Astrocyte (in vitro differentiated cells and primary cell): ENCODE measurements at regions not wholly inside any gene's neighbourhood (a gene's known extent, or its start where the extent isn't known, plus 50 kb on each side); places are given as distances from the start of the nearest gene placed in this dataset.

Experiments used
- DNase-seq: peaks from one replicate; pipeline ENCODE4 v3.0.0-alpha.2; 2010; ENCODE audit warnings: low read depth
- FAIRE-seq: peaks from 2 replicates; lab custom pipeline; 2011; peaks lifted over from hg19 to GRCh38; lab: Jason Lieb, UNC
- H2AFZ ChIP-seq: 2 replicates; pipeline ENCODE4 v1.6.0; 2012; ENCODE audit warnings: low read depth, low read length, inconsistent platforms
- H3K27ac ChIP-seq: 2 replicates; pipeline ENCODE4 v1.5.1; 2011; ENCODE audit warnings: low read depth, low read length, inconsistent platforms
- H3K27me3 ChIP-seq: 2 replicates; pipeline ENCODE4 v1.6.0; 2011; ENCODE audit warnings: low read length, inconsistent platforms; ENCODE audit not compliant: insufficient read depth
- H3K36me3 ChIP-seq: 2 replicates; pipeline ENCODE4 v1.5.1; 2011; ENCODE audit warnings: low read length, inconsistent platforms; ENCODE audit not compliant: insufficient read depth
- H3K4me1 ChIP-seq: 2 replicates; pipeline ENCODE4 v1.5.1; 2011; ENCODE audit warnings: low read length, inconsistent platforms; ENCODE audit not compliant: insufficient read depth
- H3K4me2 ChIP-seq: 2 replicates; pipeline ENCODE4 v1.6.0; 2012; ENCODE audit warnings: low read length, inconsistent platforms
- H3K4me3 ChIP-seq: 2 replicates; pipeline ENCODE4 v1.5.1; 2011; ENCODE audit warnings: low read depth, mild to moderate bottlenecking, low read length, inconsistent platforms; ENCODE audit not compliant: insufficient read depth
- H3K79me2 ChIP-seq: 2 replicates; pipeline ENCODE4 v1.6.0; 2012; ENCODE audit warnings: mild to moderate bottlenecking, low read length, inconsistent platforms; ENCODE audit not compliant: insufficient read depth
- H3K9ac ChIP-seq: 2 replicates; pipeline ENCODE4 v1.6.0; 2012; ENCODE audit warnings: mild to moderate bottlenecking, low read length, inconsistent platforms
- H3K9me3 ChIP-seq: 2 replicates; pipeline ENCODE4 v1.5.1; 2012; ENCODE audit warnings: low read depth, mild to moderate bottlenecking, low read length, inconsistent platforms; ENCODE audit not compliant: insufficient read depth
- H4K20me1 ChIP-seq: 2 replicates; pipeline ENCODE4 v1.6.0; 2012; ENCODE audit warnings: low read length, inconsistent platforms; ENCODE audit not compliant: insufficient read depth
- H3K27ac Mint-ChIP-seq: one replicate; pipeline ENCODE4 v1.8.0; 2021; ENCODE audit warnings: mild to moderate bottlenecking, mixed read lengths; ENCODE audit not compliant: unreplicated experiment
- H3K27me3 Mint-ChIP-seq: one replicate; pipeline ENCODE4 v1.8.0; 2021; ENCODE audit warnings: low read depth, mixed read lengths; ENCODE audit not compliant: unreplicated experiment
- H3K36me3 Mint-ChIP-seq: one replicate; pipeline ENCODE4 v1.8.0; 2021; ENCODE audit warnings: low read depth, mixed read lengths; ENCODE audit not compliant: unreplicated experiment
- H3K4me1 Mint-ChIP-seq: one replicate; pipeline ENCODE4 v1.8.0; 2021; ENCODE audit warnings: low read depth, mixed read lengths; ENCODE audit not compliant: unreplicated experiment
- H3K4me3 Mint-ChIP-seq: one replicate; pipeline ENCODE4 v1.8.0; 2021; ENCODE audit warnings: mild to moderate bottlenecking, moderate library complexity, mixed read lengths; ENCODE audit not compliant: unreplicated experiment
- H3K9me3 Mint-ChIP-seq: one replicate; pipeline ENCODE4 v1.8.0; 2021; ENCODE audit warnings: mild to moderate bottlenecking, mixed read lengths; ENCODE audit not compliant: unreplicated experiment
- EZH2 ChIP-seq: IDR thresholded peaks from 2 replicates; pipeline ENCODE4 v1.6.1; 2012; ENCODE audit warnings: mild to moderate bottlenecking, low read length, inconsistent platforms; ENCODE audit not compliant: insufficient read depth
- TF ChIP-seq, protein P1 (sequence below): IDR thresholded peaks from 2 replicates; pipeline ENCODE4 v1.5.1; 2011; ENCODE audit warnings: low read depth, mild to moderate bottlenecking, inconsistent platforms, low read length, moderate library complexity; ENCODE audit not compliant: insufficient read depth

DNA sequence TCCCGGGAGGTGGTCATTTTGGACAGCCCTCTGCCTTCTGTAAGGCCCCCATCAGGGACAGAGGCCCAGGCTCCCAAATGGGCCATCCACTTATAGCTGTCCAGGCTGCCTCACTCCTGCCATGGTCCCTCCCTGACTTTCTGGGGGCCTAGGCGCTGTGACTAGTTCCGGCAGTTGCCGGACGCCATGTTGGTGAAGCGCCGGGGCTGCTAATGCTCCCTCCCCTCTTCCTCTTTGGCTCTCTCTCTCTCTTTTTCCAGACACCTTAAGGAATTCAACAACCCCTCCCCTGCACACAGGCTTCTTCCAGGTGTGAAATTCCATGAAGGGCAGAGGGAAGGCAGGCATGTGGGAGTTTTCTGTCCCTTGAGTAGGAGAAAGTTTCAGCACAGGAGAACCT is 445.6 kb downstream of the SOX6 start:
- no peak overlapping the region for H3K9ac ChIP-seq
- H3K4me1 ChIP-seq = no peaks in the 10 kb centered on the region
- H3K27me3 ChIP-seq = no peaks in the 10 kb centered on the region
- H3K79me2 ChIP-seq = no peaks in the 10 kb centered on the region
- no peak overlapping the region for H3K4me3 ChIP-seq
- FAIRE-seq = no peak
- Mint-ChIP-seq H3K27ac (no peak overlapping the region), H3K4me3 (no peak overlapping the region), H3K27me3 (peaks cover 10% of the 10 kb centered on the region), H3K36me3 (no peaks in the 10 kb centered on the region), H3K9me3 (peaks cover 2% of the 10 kb centered on the region), H3K4me1 (peaks cover 5% of the 10 kb centered on the region)
- no peak overlapping the region for H3K4me2 ChIP-seq
- no peaks in the 10 kb centered on the region for H3K9me3 ChIP-seq
- H2AFZ ChIP-seq = no peak overlapping the region
- no peaks in the 10 kb centered on the region for H3K36me3 ChIP-seq
- H3K27ac ChIP-seq = no peak overlapping the region
- no peak for DNase-seq
- no peaks in the 10 kb centered on the region for H4K20me1 ChIP-seq
- TF ChIP-seq, protein P1, sequence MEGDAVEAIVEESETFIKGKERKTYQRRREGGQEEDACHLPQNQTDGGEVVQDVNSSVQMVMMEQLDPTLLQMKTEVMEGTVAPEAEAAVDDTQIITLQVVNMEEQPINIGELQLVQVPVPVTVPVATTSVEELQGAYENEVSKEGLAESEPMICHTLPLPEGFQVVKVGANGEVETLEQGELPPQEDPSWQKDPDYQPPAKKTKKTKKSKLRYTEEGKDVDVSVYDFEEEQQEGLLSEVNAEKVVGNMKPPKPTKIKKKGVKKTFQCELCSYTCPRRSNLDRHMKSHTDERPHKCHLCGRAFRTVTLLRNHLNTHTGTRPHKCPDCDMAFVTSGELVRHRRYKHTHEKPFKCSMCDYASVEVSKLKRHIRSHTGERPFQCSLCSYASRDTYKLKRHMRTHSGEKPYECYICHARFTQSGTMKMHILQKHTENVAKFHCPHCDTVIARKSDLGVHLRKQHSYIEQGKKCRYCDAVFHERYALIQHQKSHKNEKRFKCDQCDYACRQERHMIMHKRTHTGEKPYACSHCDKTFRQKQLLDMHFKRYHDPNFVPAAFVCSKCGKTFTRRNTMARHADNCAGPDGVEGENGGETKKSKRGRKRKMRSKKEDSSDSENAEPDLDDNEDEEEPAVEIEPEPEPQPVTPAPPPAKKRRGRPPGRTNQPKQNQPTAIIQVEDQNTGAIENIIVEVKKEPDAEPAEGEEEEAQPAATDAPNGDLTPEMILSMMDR = no peak
- no peak for TF ChIP-seq EZH2

DNA sequence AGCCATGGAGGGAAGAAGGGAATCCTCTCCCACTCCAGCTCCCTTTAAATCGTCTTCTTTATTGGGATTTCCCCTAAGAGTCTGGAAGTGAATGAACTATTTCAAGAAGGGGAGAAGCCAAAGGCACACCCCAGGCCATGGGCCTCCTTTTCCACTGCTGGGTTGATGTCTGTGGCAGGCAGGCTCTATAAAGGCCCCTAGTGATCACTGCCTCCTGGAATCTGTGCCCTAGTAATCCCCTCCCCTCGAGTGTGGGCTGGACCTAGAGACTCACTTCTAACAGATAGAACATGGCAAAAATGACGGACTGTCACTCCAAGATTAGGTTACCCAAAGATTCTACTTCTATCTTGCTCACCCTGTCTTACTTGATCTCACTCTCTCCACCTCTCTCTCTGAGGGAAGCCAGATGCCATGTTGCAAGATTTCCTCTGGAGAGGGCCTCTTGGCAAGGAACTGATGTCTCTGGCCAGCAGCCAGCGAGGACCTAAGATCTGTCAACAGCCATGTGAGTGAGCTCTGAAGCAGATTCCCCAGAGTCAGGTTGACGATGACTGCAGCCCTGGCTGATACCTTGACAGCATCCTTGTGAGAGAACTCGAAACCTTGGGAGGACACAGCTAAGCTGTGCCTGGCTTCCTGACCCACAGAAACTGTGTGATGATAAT is 444.8 kb downstream of the SOX6 start:
- Histone ChIP-seq H3K27ac (no peak overlapping the region), H3K79me2 (no peaks in the 10 kb centered on the region), H4K20me1 (no peaks in the 10 kb centered on the region), H3K9ac (no peak overlapping the region), H3K4me1 (no peaks in the 10 kb centered on the region), H2AFZ (no peak overlapping the region), H3K4me3 (no peak overlapping the region), H3K4me2 (no peak overlapping the region), H3K36me3 (no peaks in the 10 kb centered on the region), H3K9me3 (no peaks in the 10 kb centered on the region), H3K27me3 (no peaks in the 10 kb centered on the region)
- H3K36me3 Mint-ChIP-seq = no peaks in the 10 kb centered on the region
- H3K27me3 Mint-ChIP-seq = peaks cover 10% of the 10 kb centered on the region
- no peak overlapping the region for H3K27ac Mint-ChIP-seq
- H3K4me1 Mint-ChIP-seq = peaks cover 5% of the 10 kb centered on the region
- H3K4me3 Mint-ChIP-seq = no peak overlapping the region
- FAIRE-seq = no peak
- H3K9me3 Mint-ChIP-seq = peaks cover 2% of the 10 kb centered on the region
- no peak for DNase-seq
- no peak for TF ChIP-seq EZH2
- TF ChIP-seq, protein P1 = no peak

DNA sequence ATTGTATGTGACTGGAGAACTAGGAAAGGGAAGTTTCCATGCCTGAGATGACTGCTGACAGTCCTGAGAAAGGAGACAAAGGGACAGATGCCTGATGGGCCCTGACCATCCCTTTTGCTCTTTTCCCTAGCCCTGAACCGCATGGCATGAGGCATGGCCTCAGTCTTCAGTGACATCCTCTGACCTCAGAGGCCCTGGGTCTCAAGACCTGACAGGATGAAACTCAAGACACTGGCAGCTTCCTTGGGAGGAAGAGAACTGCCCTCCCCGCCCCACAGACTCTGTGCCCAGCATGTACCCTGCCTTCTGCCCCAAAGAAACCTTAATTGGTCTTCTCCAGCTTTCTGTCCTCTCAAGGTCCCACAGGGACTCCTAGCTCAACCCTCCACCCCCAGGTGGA is 444.1 kb downstream of the SOX6 start:
- no peaks in the 10 kb centered on the region for H4K20me1 ChIP-seq
- H3K4me2 ChIP-seq = no peak overlapping the region
- Mint-ChIP-seq H3K4me1 (peaks cover 5% of the 10 kb centered on the region), H3K9me3 (peaks cover 6% of the 10 kb centered on the region), H3K36me3 (no peaks in the 10 kb centered on the region), H3K27ac (no peak overlapping the region), H3K4me3 (no peak overlapping the region), H3K27me3 (peaks cover 10% of the 10 kb centered on the region)
- H3K9me3 ChIP-seq = no peaks in the 10 kb centered on the region
- no peaks in the 10 kb centered on the region for H3K36me3 ChIP-seq
- H3K27me3 ChIP-seq = no peaks in the 10 kb centered on the region
- H3K79me2 ChIP-seq = no peaks in the 10 kb centered on the region
- H3K4me3 ChIP-seq = no peak overlapping the region
- H3K9ac ChIP-seq = no peak overlapping the region
- no peak overlapping the region for H3K27ac ChIP-seq
- H2AFZ ChIP-seq = no peak overlapping the region
- H3K4me1 ChIP-seq = no peaks in the 10 kb centered on the region
- DNase-seq = no peak
- no peak for FAIRE-seq
- TF ChIP-seq EZH2 = no peak
- TF ChIP-seq, protein P1 = no peak
